DLD1 (cell line): ENCODE measurements at regions not wholly inside any gene's neighbourhood (a gene's known extent, or its start where the extent isn't known, plus 50 kb on each side); places are given as distances from the start of the nearest gene placed in this dataset.

Experiments used
- in situ Hi-C: cut with HindIII; loops from 2 replicates; pipeline ENCODE4 v1.10.0; 2017; ENCODE audit warnings: low sequenced_read_pairs

- in situ Hi-C loops, result no loop called here
These were observed 176.6 kb downstream of the GALC start for GRCh38 chr14:87816416-87816815.

DNA sequence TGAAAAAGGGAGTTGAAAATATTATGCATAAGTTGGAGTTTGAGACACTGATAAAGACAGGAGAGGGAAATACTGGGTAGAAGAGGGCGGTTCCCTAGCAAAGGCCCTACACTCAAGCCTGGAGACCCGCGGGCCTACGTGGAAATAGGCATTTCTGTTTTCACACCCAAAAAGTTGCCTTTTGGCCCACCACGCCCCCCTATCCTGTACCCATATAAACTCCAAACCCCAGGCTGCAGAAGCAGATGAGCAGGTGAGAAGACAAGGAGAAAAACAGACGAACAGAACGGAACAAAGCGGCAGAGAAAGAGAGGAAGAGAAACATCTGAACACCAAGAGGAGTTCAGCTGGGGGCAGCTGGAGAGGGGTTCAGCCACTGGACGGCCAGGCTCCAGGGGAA lies 177.9 kb downstream of the GALC start:
- in situ Hi-C loops, result no loop called here

DNA sequence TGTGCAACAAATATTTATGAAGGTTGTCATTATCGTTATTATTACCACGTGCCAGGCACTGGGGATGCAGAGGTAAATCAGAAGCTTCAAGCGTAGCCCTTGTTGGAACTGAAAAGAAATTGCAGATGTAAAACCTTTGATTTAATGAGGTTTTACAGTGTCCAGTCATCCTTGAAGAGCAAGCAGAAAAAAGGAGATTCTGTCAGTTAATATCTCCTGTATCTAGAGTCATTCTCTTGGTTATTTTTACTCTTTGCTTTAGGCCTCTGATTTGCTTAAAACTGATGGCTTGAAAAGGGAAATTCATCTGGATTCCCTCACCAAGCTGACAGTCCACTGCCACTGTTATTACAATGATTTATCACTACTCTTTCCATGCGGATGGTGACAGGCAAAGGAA lies 179.3 kb downstream of the GALC start:
- in situ Hi-C loops, result no loop called here

GRCh38 chr14:87813211-87813610 lies 179.8 kb downstream of the GALC start:
- in situ Hi-C loops, result no loop called here

GRCh38 chr14:87811246-87811645 lies 181.7 kb downstream of the GALC start:
- in situ Hi-C loops, result no loop called here

DNA sequence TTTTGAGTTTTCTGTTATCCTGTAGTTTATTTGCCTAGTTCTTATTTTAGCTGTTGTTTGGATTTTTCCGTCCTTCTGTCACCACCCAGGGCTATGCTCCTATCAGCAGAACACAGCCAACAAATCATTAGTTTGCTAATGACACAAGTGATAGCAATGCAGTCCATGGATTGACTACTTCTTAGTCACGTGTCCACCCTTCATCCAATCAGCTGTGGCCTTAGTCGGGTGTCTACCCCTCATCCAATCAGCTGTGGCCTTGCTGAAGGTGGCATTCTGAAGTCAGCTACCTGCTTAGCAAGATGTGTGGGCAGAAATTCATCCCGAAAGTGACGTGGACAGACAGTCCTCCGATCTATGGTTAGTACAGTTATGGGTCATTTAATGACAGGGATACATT lies 182.3 kb downstream of the GALC start:
- in situ Hi-C loops, result no loop called here

DNA sequence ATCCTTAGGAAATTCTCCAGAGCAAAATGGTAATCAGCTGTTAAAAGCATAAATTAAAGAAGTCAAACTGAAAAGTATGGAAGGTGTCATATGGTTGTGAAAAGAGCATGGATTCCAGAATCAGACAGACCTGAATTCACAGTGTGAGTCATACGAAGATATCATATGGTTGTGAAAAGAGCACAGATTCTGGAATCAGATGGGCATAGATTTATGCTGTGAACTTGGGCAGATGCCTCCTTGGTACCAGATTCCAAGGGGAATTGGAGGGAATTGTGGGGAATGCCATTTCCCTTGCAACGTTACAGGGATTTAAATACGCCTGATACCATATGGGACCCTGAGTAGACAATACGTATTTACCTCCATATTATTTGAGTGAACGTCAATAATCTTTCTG lies 183.7 kb downstream of the GALC start:
- in situ Hi-C loops, result no loop called here

GRCh38 chr14:87805315-87805723 lies 187.7 kb downstream of the GALC start:
- in situ Hi-C loops, result no loop called here

GRCh38 chr14:87800216-87800615 lies 192.8 kb downstream of the GALC start:
- in situ Hi-C loops, result no loop called here

DNA sequence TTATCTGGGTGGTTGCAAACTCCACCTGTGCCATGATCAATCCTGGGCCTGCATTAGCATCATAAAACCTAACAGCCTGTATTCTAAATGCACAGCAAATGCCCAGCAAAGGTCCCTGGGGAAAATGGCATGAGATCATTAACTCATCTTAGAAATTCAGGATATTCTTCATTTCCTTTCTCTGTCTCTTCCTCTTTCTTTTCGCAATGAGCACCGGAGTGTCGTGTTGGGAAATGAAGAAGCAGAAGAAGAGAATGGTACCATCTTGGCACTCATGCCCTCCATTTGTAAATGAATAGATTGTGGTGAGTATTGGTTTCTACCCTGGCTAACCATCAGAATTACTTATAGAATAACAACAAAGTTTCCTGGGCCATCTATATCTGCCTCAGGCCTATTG lies 193.6 kb downstream of the GALC start:
- in situ Hi-C loops, result no loop called here

GRCh38 chr14:87797001-87797400 lies 196.0 kb downstream of the GALC start:
- in situ Hi-C loops, result no loop called here

DNA sequence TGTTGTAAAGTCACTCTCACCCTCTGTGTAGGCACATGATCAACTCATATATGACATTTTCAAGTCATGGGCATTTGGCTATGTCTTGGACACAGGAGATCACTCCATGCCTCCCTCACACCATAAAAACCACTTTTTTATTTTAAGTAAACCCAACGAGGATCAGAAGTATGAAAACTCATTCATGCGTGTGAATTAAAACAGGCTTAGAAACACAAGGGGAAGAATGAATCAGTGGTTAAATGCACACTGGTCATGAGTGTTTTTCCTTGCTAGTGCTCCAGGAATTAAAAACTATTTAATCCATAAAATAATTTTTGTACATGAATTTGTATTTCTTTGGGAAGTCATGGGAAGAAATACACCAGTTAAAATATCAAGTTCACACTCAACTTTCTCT lies 198.4 kb downstream of the GALC start:
- in situ Hi-C loops, result no loop called here

GRCh38 chr14:87785897-87786296 lies 207.1 kb downstream of the GALC start:
- in situ Hi-C loops, result no loop called here

- in situ Hi-C loops, result no loop called here
These were observed 208.6 kb downstream of the GALC start for GRCh38 chr14:87784386-87784785.

GRCh38 chr14:87783071-87783470 lies 209.9 kb downstream of the GALC start:
- in situ Hi-C loops, result no loop called here

DNA sequence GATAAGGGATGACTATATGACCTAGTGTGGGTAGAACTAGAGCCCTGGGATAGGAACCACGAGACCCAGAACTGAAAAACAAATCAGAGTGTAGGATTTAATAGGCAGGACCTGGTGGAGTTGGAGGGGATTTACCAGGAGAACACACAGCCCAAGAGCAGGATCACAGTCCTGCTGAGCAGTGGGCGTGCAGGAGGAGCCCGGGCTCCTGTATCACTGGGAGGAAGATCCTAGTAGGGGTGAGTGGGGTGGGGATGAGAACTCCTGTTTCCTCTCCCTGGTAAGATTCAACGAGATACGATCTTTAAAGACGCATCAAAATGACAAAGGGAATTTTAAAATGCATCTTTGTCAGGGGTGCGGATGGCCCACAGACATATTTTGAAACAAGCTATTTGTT lies 220.1 kb downstream of the GALC start:
- in situ Hi-C loops, result no loop called here

- in situ Hi-C loops, result no loop called here
These were observed 225.4 kb downstream of the GALC start for GRCh38 chr14:87767567-87767901.

DNA sequence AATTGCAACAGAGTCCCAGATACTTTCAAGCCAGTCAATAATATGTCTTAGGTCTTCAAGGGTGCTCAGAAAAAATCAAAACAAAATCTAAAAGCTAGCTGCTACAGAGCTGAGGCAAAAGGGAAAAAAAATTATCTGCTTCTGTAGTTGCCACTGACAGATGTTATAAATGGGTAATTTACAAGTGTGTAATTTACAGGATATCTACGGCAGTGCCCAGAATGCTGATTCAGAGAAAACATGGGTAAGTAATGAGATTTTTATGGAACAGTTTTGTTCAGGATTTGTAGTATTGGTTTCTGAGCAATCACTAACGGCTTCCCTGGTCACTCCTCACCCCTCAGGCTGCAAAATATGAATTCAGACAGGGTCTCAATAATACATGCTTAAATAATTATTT lies 234.1 kb downstream of the GALC start:
- in situ Hi-C loops, result loop anchor here (5.0 kb wide), 1 partner anchor 72 kb away; no protein-coding TSS in a partner anchor

GRCh38 chr14:87756661-87757060 lies 236.3 kb downstream of the GALC start:
- in situ Hi-C loops, result loop anchor here (5.0 kb wide), 1 partner anchor 69 kb away; no protein-coding TSS in a partner anchor

DNA sequence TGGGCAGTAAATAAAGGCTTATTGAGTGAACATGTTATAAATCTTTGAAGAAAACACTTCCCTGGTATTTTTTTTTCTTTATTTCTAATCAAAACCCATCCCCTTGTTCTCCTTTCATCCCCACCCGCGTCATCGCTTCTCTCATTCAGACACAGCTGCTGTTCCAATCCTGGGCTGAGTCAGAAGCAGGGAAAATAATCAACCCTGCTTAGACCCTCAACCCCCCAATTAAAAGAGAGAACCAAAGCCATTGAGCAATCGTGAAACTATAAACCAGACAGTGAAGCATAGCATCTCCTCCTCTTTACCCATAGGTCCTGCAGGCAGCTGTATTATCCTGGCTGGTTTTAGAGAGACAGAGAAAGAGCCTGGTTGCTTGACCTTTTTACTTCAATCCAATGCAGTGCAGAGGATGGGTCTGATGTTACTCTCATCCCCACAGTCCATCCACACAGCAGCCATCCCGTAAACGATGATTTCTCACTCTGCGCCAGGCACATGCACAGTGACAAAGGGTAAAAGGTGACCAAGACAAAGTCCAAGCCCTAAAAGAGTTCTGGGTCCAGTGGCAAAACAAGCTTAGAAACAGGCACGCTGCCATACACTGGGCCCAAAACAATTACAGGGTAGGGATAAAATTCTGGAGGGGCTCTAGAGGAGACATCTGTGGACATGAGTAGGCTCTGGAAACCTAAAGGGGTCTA lies 238.3 kb downstream of the GALC start:
- in situ Hi-C loops, result loop anchor here (5.0 kb wide), 1 partner anchor 67 kb away; no protein-coding TSS in a partner anchor

DNA sequence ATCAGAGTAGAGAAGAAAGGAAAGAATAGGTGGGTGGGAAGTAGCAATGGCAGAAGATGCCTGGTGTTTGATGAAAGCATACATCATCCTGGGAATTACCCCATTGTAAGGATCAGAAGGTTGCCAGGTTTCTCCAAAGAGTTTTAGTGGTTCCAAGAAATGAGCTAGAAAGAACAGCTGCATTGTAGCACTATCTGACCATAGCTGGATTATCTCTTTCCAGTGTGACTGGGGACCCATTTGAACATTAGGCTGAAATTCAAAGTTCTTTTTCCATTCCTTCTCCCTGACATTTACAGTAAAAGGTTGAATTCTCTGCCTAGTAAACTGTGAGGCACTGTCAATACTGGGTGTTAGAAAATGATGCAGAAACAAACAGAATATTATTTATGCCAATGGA lies 244.4 kb downstream of the GALC start:
- in situ Hi-C loops, result no loop called here

GRCh38 chr14:87745507-87746118 lies 247.4 kb downstream of the GALC start:
- in situ Hi-C loops, result no loop called here
